GM18519 (cell line): ENCODE measurements at regions not wholly inside any gene's neighbourhood (a gene's known extent, or its start where the extent isn't known, plus 50 kb on each side); places are given as distances from the start of the nearest gene placed in this dataset.
A peak's percentile ranks its signal among the peaks of the same experiment; 100 is the strongest.

Experiments used
- ATAC-seq: cut with Tn5 transposase; IDR thresholded peaks from one replicate; pipeline ENCODE4 v1.9.1; 2021; ENCODE audit warnings: mild to moderate bottlenecking, moderate library complexity; ENCODE audit not compliant: unreplicated experiment, low FRiP score

GRCh38 chr2:48249025-48249424 lies 65.5 kb upstream of the FOXN2 start:
- peak; percentile 9 for ATAC-seq

GRCh38 chr2:48249631-48250473 lies 64.6 kb upstream of the FOXN2 start:
- ATAC-seq: no peak

GRCh38 chr2:48250474-48250844 lies 64.0 kb upstream of the FOXN2 start:
- ATAC-seq: no peak

- no peak for ATAC-seq
Observed at GRCh38 chr2:48250943-48251342, 63.5 kb upstream of the FOXN2 start.

- ATAC-seq: no peak
Observed at GRCh38 chr2:48251437-48252148, 62.9 kb upstream of the FOXN2 start.

GRCh38 chr2:48253301-48253700 lies 61.2 kb upstream of the FOXN2 start:
- ATAC-seq: no peak

- no peak for ATAC-seq
Observed at GRCh38 chr2:48254839-48255238, 59.6 kb upstream of the FOXN2 start.

- ATAC-seq: no peak
Observed at GRCh38 chr2:48257456-48257855, 57.0 kb upstream of the FOXN2 start.

- ATAC-seq: no peak
Observed at GRCh38 chr2:48258481-48259149, 55.9 kb upstream of the FOXN2 start.

GRCh38 chr2:48259811-48260210 lies 54.7 kb upstream of the FOXN2 start:
- no peak for ATAC-seq

GRCh38 chr2:48264627-48265026 lies 49.9 kb upstream of the FOXN2 start:
- ATAC-seq: no peak
